Liver (tissue), 2 donors: ENCODE measurements at regions not wholly inside any gene's neighbourhood (a gene's known extent, or its start where the extent isn't known, plus 50 kb on each side); places are given as distances from the start of the nearest gene placed in this dataset.

Experiments
- TF ChIP-seq, protein P1 (sequence below): fragments of 150-350 bp; IDR thresholded peaks from 2 replicates; pipeline ENCODE4 v1.5.1; 2017; ENCODE audit warnings: improper control_type of control experiment, low read depth, low read length; ENCODE audit not compliant: missing input control
- TF ChIP-seq, protein P2 (sequence below): IDR thresholded peaks from 2 replicates; pipeline ENCODE4 v1.6.1; 2016; ENCODE audit warnings: antibody characterized with exemption
- TF ChIP-seq, protein P3 (sequence below): IDR thresholded peaks from 2 replicates; pipeline ENCODE4 v1.6.1; 2016; ENCODE audit warnings: antibody characterized with exemption
- donor health status: healthy.

DNA sequence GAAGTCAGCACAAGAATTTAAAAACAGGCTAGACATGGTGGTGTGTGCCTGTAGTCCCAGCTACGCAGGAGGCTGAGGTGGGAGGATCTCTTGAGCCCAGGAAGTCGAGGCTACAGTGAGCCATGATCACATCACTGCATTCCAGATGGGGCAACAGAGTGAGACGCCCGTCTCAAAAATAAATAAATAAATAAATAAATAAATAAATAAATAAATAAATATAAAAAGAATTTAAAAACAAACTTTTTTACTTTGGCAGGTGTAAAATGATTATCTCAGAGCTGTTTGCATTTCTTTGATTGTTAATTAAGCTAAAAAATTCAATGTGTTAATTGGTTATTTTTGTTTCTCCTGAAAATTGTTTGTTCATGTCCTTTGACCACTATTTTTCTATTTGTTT is 97.5 kb upstream of the RPS6KA3 start:
- TF ChIP-seq, protein P1, sequence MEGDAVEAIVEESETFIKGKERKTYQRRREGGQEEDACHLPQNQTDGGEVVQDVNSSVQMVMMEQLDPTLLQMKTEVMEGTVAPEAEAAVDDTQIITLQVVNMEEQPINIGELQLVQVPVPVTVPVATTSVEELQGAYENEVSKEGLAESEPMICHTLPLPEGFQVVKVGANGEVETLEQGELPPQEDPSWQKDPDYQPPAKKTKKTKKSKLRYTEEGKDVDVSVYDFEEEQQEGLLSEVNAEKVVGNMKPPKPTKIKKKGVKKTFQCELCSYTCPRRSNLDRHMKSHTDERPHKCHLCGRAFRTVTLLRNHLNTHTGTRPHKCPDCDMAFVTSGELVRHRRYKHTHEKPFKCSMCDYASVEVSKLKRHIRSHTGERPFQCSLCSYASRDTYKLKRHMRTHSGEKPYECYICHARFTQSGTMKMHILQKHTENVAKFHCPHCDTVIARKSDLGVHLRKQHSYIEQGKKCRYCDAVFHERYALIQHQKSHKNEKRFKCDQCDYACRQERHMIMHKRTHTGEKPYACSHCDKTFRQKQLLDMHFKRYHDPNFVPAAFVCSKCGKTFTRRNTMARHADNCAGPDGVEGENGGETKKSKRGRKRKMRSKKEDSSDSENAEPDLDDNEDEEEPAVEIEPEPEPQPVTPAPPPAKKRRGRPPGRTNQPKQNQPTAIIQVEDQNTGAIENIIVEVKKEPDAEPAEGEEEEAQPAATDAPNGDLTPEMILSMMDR, result no peak
- TF ChIP-seq, protein P2, sequence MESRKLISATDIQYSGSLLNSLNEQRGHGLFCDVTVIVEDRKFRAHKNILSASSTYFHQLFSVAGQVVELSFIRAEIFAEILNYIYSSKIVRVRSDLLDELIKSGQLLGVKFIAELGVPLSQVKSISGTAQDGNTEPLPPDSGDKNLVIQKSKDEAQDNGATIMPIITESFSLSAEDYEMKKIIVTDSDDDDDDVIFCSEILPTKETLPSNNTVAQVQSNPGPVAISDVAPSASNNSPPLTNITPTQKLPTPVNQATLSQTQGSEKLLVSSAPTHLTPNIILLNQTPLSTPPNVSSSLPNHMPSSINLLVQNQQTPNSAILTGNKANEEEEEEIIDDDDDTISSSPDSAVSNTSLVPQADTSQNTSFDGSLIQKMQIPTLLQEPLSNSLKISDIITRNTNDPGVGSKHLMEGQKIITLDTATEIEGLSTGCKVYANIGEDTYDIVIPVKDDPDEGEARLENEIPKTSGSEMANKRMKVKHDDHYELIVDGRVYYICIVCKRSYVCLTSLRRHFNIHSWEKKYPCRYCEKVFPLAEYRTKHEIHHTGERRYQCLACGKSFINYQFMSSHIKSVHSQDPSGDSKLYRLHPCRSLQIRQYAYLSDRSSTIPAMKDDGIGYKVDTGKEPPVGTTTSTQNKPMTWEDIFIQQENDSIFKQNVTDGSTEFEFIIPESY, result no peak
- TF ChIP-seq, protein P3, sequence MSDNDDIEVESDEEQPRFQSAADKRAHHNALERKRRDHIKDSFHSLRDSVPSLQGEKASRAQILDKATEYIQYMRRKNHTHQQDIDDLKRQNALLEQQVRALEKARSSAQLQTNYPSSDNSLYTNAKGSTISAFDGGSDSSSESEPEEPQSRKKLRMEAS, result no peak
